HG03135 (cell line): ENCODE measurements at regions not wholly inside any gene's neighbourhood (a gene's known extent, or its start where the extent isn't known, plus 50 kb on each side); places are given as distances from the start of the nearest gene placed in this dataset.

Experiments
- ATAC-seq: cut with Tn5 transposase; IDR thresholded peaks from one replicate; pipeline ENCODE4 v1.9.1; 2021; ENCODE audit warnings: mild to moderate bottlenecking, moderate library complexity; ENCODE audit not compliant: unreplicated experiment

- no peak for ATAC-seq
Observed at GRCh38 chr3:150172356-150172755, 201.7 kb upstream of the PFN2 start.

DNA sequence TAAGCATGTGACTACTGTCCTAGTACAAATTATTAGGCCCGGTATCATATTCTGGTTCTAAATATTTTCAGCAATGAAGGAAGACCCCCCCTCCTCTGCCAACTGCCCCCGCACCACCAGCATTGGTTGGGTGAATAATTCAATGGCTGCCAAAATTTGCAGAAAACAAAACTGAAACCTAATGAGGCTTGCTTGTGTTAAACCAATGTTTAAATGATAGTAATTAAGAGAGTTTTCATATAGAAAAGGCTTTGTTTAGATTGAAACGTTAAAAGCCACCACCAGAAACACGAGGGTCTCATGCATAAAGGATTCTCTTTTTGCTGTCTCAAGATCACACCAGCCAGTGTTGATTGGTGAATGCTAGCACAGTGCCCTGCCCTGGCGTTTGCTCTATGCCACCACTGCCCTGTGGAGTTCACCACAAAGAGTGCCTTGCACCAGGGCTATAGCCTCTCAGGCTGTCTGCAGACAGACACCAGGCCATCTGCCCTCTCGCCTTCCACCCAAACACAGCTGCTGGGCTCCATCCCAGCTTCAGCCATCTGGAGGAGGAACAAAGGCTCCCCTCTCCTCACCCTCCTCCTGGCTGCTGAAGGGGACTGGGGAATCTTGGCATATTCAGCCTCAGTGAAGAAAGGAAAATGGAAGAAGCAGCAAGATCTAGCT, 200.3 kb upstream of the PFN2 start:
- ATAC-seq = no peak

- ATAC-seq = no peak
Observed at GRCh38 chr3:150169330-150169940, 198.7 kb upstream of the PFN2 start.

DNA sequence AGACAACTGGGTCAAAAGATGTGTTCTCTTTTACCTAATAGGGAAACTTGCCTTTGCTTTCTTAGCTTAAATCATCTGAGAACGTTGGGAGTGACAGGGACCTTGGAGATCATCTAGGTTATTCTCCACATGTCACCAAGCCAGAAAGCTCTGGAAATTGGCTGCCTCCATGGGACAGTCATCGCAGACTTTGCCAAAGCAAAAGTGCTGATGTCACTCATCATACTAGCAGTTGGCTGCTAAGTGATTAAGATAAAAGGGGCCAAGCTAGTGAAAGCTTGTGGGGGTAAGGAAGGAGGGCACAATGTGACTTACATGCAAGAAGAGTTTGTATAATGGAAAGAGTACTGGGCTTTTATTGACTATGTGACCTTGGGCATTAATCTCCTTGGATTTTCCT, 198.0 kb upstream of the PFN2 start:
- ATAC-seq = no peak

GRCh38 chr3:150165396-150166094, 194.8 kb upstream of the PFN2 start:
- no peak for ATAC-seq

DNA sequence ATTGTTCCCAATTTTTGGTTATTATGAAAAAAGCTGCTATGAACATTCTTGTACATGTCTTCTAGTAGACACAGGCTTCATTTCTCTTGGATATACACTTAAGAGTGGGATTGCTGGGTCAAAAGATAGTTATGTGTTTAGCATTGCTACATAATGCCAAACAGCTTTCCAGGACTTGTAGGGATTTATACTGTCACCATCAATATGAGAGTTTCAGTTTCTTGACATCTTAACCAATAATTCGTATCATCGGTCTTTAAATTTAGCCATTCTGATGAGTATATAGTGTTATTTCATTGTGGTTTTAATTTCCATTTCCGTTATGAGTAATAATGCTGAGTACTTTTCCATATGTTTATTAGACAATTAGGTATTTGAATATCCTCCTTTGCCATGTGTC, 190.3 kb upstream of the PFN2 start:
- no peak for ATAC-seq

DNA sequence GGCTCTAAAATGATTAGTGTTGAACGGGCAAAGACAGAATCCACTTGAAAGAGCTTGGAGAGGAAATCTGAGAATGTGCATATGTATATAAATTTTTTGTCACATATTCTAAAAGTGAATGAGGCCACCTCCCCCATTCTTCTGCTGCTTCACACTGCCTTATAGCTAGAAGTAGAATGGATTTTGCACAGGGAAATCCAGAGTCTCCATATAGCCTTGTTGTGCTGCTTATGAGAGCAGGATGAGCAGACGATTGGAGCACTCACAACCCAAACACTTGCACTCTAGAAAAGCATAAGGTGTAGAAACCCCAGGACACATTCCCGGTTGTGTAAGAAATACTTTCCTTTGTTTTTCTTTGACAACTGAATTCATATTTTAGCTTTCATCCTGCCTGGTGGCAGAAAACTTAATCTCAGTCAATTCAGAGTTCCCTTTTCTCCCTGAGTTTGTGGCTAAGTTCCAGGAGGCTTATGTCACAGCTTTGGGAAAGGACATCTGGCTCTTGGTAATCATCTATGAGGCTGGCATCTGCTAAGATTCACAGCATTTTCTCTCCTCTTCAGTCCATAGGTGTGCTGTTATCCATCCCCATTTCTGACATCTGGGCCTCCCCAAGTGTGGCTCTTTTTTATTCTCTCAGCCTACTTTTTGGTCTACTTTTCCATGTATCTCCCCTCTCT, 188.4 kb upstream of the PFN2 start:
- ATAC-seq = no peak

- no peak for ATAC-seq
Observed at GRCh38 chr3:150152567-150152966, 181.9 kb upstream of the PFN2 start.

- no peak for ATAC-seq
Observed at GRCh38 chr3:150150633-150151032, 179.9 kb upstream of the PFN2 start.

GRCh38 chr3:150149651-150150051, 179.0 kb upstream of the PFN2 start:
- ATAC-seq = no peak

- no peak for ATAC-seq
Observed at GRCh38 chr3:150148227-150148626, 177.5 kb upstream of the PFN2 start.

DNA sequence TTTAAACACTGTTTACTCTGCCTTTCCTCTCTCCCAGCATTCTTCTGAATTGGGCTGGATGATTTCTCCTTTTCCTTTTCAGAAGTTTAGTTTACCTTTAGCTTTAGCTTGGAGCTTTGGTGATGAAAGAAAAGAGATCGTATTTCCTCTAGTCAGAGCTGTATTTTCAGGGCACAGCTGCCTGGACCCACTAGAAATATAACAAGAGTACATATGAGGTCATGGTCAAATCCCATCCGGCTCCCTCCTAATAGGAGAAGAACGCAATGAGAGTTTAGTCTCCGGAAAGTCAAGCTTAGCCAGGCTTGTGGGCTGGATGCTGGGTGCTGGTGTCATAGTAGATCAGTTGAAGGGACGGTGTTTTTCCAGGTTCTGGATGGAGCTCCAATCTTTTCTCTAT, 177.1 kb upstream of the PFN2 start:
- no peak for ATAC-seq

DNA sequence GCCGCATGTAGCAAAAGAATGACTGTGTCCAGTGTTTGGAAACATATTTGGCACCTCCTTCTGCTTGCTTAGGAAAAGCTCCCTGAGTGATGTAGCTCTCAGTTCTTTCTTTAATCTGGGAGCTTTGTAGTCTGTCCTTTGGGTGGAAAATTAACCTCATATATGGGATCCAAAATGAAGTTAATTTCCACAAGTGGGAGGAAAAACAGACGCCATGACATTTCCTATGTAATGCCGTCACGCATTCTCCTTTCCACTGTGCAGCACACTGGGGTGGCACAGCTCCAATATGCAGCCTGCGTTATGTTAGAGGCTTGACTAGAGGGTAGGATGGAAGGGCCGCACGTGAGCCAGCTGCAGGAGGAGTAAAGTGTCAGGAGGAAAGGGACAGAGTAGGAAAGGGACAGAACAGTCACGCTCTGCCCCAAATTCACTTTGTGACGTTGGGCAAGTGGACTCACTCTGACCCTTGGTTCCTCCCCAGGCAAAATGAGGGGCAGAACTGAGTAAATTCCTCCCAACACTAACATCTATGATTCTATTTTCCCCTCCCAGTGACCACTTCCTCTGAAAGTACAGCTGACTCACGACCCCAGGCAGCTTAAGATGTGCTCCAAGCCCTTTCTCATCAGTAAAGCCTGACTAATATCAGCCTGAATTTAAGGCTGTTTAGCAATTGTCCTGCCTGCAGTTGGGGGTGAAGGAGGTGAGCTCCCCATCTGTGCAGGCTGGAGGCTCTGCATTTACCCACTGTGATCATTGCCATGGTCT, 176.5 kb upstream of the PFN2 start:
- ATAC-seq = no peak

DNA sequence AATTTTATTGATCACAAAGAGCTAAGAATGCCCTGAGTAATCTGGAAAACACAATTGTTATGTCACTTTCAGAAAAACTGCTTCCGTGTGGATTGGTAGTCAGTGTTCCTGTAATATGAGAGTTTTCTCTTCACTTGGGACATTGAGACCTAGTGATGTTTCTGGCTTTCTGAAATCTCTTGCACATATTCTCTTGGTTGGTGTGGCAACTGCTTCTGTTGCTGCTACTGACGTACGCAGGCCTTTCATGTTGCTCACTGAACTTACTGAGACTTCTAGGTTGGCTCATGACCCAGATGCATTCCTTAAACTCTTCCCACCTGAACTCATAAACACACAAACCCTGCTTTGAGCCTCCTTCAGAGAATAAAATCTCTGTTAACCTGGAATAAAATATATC, 175.0 kb upstream of the PFN2 start:
- no peak for ATAC-seq

- ATAC-seq = no peak
Observed at GRCh38 chr3:150144191-150144708, 173.6 kb upstream of the PFN2 start.

DNA sequence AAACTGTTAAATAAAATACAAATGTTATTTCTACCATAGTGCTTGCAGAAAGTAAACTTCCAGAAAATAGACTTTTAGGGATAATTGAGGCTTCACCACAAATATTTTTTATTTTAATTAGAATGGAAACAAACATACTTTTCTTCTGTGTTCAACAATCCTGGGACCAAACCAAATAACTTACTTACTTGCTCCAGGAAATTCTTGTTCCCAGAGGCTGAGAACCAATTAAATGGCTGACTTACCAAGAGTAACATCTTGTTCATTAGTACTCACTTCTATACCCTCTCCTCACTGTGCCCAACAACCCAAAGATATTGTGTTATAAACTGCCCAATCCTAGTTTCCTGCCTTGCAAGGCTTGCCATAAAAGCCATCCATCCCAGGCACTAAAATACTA, 172.2 kb upstream of the PFN2 start:
- ATAC-seq = no peak

- ATAC-seq = no peak
Observed at GRCh38 chr3:150141790-150142326, 171.2 kb upstream of the PFN2 start.

GRCh38 chr3:150140614-150141321, 170.1 kb upstream of the PFN2 start:
- no peak for ATAC-seq

DNA sequence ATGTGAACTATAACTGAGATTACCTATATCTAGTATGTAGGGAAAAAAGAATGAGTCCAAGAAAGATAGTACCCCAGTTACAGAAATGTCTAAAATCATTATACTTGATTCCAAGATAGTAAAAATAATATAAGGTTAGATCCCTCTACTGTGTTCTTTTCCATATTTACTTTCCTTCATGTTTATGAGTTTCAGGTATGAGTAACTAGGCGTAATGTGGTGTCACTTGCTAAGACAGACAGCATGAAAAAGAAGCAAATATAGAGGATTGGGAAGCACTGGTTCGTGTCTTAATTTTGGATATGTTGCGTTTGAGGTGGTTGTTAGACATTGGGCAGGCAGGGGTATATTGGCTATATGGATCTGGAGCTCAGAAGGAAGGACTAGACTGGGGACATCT, 168.1 kb upstream of the PFN2 start:
- ATAC-seq = no peak

- ATAC-seq = no peak
Observed at GRCh38 chr3:150136242-150136641, 165.5 kb upstream of the PFN2 start.
